Prostate gland (tissue), 2 donors: ENCODE measurements at regions not wholly inside any gene's neighbourhood (a gene's known extent, or its start where the extent isn't known, plus 50 kb on each side); places are given as distances from the start of the nearest gene placed in this dataset.

Source experiments
- CTCF ChIP-seq, 4 experiments: fragments of 200-600 bp in 2 of 4; fragments of 450-650 bp in 2 of 4; sonication (generic) in 2 of 4; IDR thresholded peaks; 1 replicate in 3 of 4; 2 replicates in 1 of 4; pipeline ENCODE4 v1.5.1; 2016 to 2019; ENCODE audit warnings: antibody characterized with exemption in 4 of 4, mild to moderate bottlenecking in 2 of 4, moderate library complexity in 2 of 4
- POLR2A ChIP-seq: fragments of 450-650 bp; IDR thresholded peaks from one replicate; pipeline ENCODE4 v1.6.1; 2016; ENCODE audit warnings: antibody characterized with exemption, mild to moderate bottlenecking
- POLR2AphosphoS5 ChIP-seq: sonication (generic); formaldehyde crosslinking; IDR thresholded peaks from one replicate; pipeline ENCODE4 v1.6.1; 2017; ENCODE audit warnings: antibody characterized with exemption

GRCh38 chr1:67530071-67530470 lies 99.9 kb upstream of the SERBP1 start:
- TF ChIP-seq CTCF (IDR thresholded peaks at IDR 0.05) = no peak
- no peak for TF ChIP-seq POLR2AphosphoS5
- no peak for TF ChIP-seq POLR2A
